GM12878 (cell line): ENCODE measurements at regions not wholly inside any gene's neighbourhood (a gene's known extent, or its start where the extent isn't known, plus 50 kb on each side); places are given as distances from the start of the nearest gene placed in this dataset.

Experiments used
- CEBPB ChIP-seq, 2 experiments: fragments of 150-350 bp in 1 of 2; IDR thresholded peaks; 2 replicates each; pipeline ENCODE4 v1.6.1; 2012 to 2014; ENCODE audit warnings: low read depth in 2 of 2, low read length in 2 of 2, borderline replicate concordance in 1 of 2, inconsistent platforms in 1 of 2
- CTCF ChIP-seq, 3 experiments: IDR thresholded peaks in 2 of 3; conservative IDR thresholded peaks in 1 of 3; 2 replicates each; pipeline ENCODE4 v1.5.1; 2011; ENCODE audit warnings: low read depth in 3 of 3, low read length in 3 of 3, mild to moderate bottlenecking in 3 of 3, control low read depth in 2 of 3, moderate library complexity in 2 of 3, inconsistent platforms in 1 of 3, mixed read lengths in 1 of 3; ENCODE audit not compliant: control insufficient read depth in 2 of 3, insufficient read depth in 1 of 3; ENCODE audit errors: extremely low read depth in 1 of 3
- FOXK2 ChIP-seq: fragments of 450-650 bp; IDR thresholded peaks from 2 replicates; pipeline ENCODE4 v1.6.1; 2017; ENCODE audit warnings: mild to moderate bottlenecking, moderate library complexity
- HDGF ChIP-seq: fragments of 450-650 bp; IDR thresholded peaks from 2 replicates; pipeline ENCODE4 v1.6.1; 2016; ENCODE audit warnings: antibody characterized with exemption
- IKZF1 ChIP-seq: fragments of 450-650 bp; conservative IDR thresholded peaks from 2 replicates; pipeline ENCODE4 v1.6.1; 2017; ENCODE audit warnings: antibody characterized with exemption, mild to moderate bottlenecking
- KLF5 ChIP-seq: fragments of 450-650 bp; IDR thresholded peaks from 2 replicates; pipeline ENCODE4 v1.6.1; 2014; ENCODE audit warnings: mild to moderate bottlenecking; ENCODE audit not compliant: partially characterized antibody
- NFIC ChIP-seq: IDR thresholded peaks from 2 replicates; pipeline ENCODE4 v1.6.1; 2012; ENCODE audit warnings: low read depth, mild to moderate bottlenecking, inconsistent platforms, low read length, moderate library complexity
- SUZ12 ChIP-seq: fragments of 200-600 bp; sonication (generic); IDR thresholded peaks from one replicate; pipeline ENCODE4 v1.6.1; 2018; ENCODE audit warnings: antibody characterized with exemption, mild to moderate bottlenecking; ENCODE audit not compliant: unreplicated experiment

GRCh38 chr14:25630447-25630846 is 580.5 kb upstream of the STXBP6 start:
- TF ChIP-seq HDGF (no peak), CEBPB (IDR thresholded peaks at IDR 0.05; ENCODE audit: borderline replicate concordance in 1 of 2, low read depth in 2 of 2, low read length in 2 of 2) (no peak), CTCF (IDR thresholded peaks at IDR 0.05 in 2 of 3, conservative IDR thresholded peaks at IDR 0.05 in 1 of 3; ENCODE audit: control insufficient read depth in 2 of 3, extremely low read depth in 1 of 3, insufficient read depth in 1 of 3, low read depth in 3 of 3, low read length in 3 of 3) (no peak), SUZ12 (no peak), KLF5 (no peak), NFIC (no peak), IKZF1 (no peak), FOXK2 (no peak)
